Endodermal cell (in vitro differentiated cells): ENCODE measurements at regions not wholly inside any gene's neighbourhood (a gene's known extent, or its start where the extent isn't known, plus 50 kb on each side); places are given as distances from the start of the nearest gene placed in this dataset.

Experiments used
- DNase-seq: peaks from one replicate; pipeline ENCODE4 v3.0.0-alpha.2; 2017
- H3K27ac ChIP-seq: 2 replicates; pipeline ENCODE4 v1.5.1; 2013; ENCODE audit warnings: mild to moderate bottlenecking, low read depth, low read length, moderate library complexity
- H3K27me3 ChIP-seq: 2 replicates; pipeline ENCODE4 v1.6.1; 2013; ENCODE audit warnings: mild to moderate bottlenecking, low read length, moderate library complexity; ENCODE audit not compliant: insufficient read depth, control insufficient read depth, poor library complexity, severe bottlenecking
- H3K36me3 ChIP-seq: 2 replicates; pipeline ENCODE4 v1.7.0; 2013; ENCODE audit warnings: mild to moderate bottlenecking, low read length, moderate library complexity; ENCODE audit not compliant: control insufficient read depth, insufficient read depth
- H3K4me1 ChIP-seq: one replicate; pipeline ENCODE4 v1.7.0; 2013; ENCODE audit warnings: low read length; ENCODE audit not compliant: control insufficient read depth, insufficient read depth
- H3K4me3 ChIP-seq: 2 replicates; pipeline ENCODE4 v1.5.1; 2013; ENCODE audit warnings: mild to moderate bottlenecking, low read length, moderate library complexity
- H3K9ac ChIP-seq: 2 replicates; pipeline ENCODE4 v1.6.1; 2013; ENCODE audit warnings: mild to moderate bottlenecking, low read length, moderate library complexity; ENCODE audit not compliant: poor library complexity, severe bottlenecking; ENCODE audit errors: extremely low read depth
- H3K9me3 ChIP-seq: 2 replicates; pipeline ENCODE4 v1.6.1; 2013; ENCODE audit warnings: mild to moderate bottlenecking, low read length, moderate library complexity; ENCODE audit not compliant: control insufficient read depth
- H3K27ac Mint-ChIP-seq: 2 replicates; pipeline ENCODE4 v1.8.0; 2020; ENCODE audit warnings: mixed read lengths
- H3K27me3 Mint-ChIP-seq: 2 replicates; pipeline ENCODE4 v1.8.0; 2021; ENCODE audit warnings: mild to moderate bottlenecking, mixed read lengths; ENCODE audit not compliant: insufficient read depth
- H3K36me3 Mint-ChIP-seq: 2 replicates; pipeline ENCODE4 v1.8.0; 2020; ENCODE audit warnings: low read depth, mixed read lengths
- H3K4me1 Mint-ChIP-seq: 2 replicates; pipeline ENCODE4 v1.8.0; 2020; ENCODE audit warnings: mixed read lengths
- H3K4me3 Mint-ChIP-seq: 2 replicates; pipeline ENCODE4 v1.8.0; 2020; ENCODE audit warnings: mild to moderate bottlenecking, moderate library complexity, mixed read lengths
- H3K9me3 Mint-ChIP-seq: 2 replicates; pipeline ENCODE4 v1.8.0; 2020; ENCODE audit warnings: mild to moderate bottlenecking, mixed read lengths
- WGBS, 2 experiments: methylation state at CpG; one replicate each; pipeline versions ENCODE4 v1.1.5 to v1.1.7; 2013; ENCODE audit warnings: missing lambda C conversion rate in 2 of 2, mixed read lengths in 1 of 2; ENCODE audit not compliant: insufficient coverage in 1 of 2, insufficient read length in 1 of 2; 5-methylcytosine and 5-hydroxymethylcytosine counted together
- TF ChIP-seq, protein P1 (sequence below): fragments of 200-600 bp; sonication (generic); conservative IDR thresholded peaks from 2 replicates; pipeline ENCODE4 v1.5.0; 2021; ENCODE audit warnings: antibody characterized with exemption, mild to moderate bottlenecking

DNA sequence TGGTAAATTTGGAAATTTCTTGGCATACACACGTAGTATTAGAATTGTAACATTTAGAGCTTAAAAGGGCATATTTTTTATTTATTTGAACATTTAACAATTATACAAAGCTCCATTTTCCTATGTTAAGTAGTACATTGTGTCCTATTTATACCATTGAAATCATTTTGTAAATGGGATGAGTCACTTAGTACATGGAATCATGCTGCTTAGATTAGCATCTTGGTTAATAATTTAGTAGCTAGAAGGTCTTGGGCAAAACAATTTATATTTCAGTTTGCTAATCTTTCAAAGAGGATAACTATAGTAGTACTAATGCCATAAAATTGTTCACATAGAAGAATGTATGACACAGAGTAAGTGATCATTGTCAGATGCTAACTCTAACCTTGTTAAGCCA, 450.1 kb upstream of the LUZP2 start:
- Histone ChIP-seq H3K9me3 (peaks cover 35% of the 10 kb centered on the region), H3K36me3 (no peaks in the 10 kb centered on the region), H3K4me1 (no peaks in the 10 kb centered on the region), H3K27me3 (no peaks in the 10 kb centered on the region), H3K27ac (no peak overlapping the region), H3K4me3 (no peak overlapping the region), H3K9ac (no peak overlapping the region)
- H3K27ac Mint-ChIP-seq = no peak overlapping the region
- no peaks in the 10 kb centered on the region for H3K27me3 Mint-ChIP-seq
- WGBS, 2 experiments = no CpG with 5 or more reads among the region's 1 CpG
- no peak for DNase-seq
- H3K4me1 Mint-ChIP-seq = no peaks in the 10 kb centered on the region
- peaks cover 8% of the 10 kb centered on the region for H3K36me3 Mint-ChIP-seq
- TF ChIP-seq, protein P1, sequence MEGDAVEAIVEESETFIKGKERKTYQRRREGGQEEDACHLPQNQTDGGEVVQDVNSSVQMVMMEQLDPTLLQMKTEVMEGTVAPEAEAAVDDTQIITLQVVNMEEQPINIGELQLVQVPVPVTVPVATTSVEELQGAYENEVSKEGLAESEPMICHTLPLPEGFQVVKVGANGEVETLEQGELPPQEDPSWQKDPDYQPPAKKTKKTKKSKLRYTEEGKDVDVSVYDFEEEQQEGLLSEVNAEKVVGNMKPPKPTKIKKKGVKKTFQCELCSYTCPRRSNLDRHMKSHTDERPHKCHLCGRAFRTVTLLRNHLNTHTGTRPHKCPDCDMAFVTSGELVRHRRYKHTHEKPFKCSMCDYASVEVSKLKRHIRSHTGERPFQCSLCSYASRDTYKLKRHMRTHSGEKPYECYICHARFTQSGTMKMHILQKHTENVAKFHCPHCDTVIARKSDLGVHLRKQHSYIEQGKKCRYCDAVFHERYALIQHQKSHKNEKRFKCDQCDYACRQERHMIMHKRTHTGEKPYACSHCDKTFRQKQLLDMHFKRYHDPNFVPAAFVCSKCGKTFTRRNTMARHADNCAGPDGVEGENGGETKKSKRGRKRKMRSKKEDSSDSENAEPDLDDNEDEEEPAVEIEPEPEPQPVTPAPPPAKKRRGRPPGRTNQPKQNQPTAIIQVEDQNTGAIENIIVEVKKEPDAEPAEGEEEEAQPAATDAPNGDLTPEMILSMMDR = no peak
- peaks cover 20% of the 10 kb centered on the region for H3K9me3 Mint-ChIP-seq
- no peak overlapping the region for H3K4me3 Mint-ChIP-seq

GRCh38 chr11:24056051-24056450, 440.8 kb upstream of the LUZP2 start:
- Histone ChIP-seq H3K36me3 (no peaks in the 10 kb centered on the region), H3K4me3 (no peak overlapping the region), H3K9ac (no peak overlapping the region), H3K4me1 (no peaks in the 10 kb centered on the region), H3K27me3 (no peaks in the 10 kb centered on the region), H3K27ac (no peak overlapping the region), H3K9me3 (peaks cover 3% of the 10 kb centered on the region)
- Mint-ChIP-seq H3K27me3 (no peaks in the 10 kb centered on the region), H3K9me3 (no peaks in the 10 kb centered on the region), H3K27ac (no peak overlapping the region), H3K4me3 (no peak overlapping the region), H3K4me1 (no peaks in the 10 kb centered on the region), H3K36me3 (no peaks in the 10 kb centered on the region)
- TF ChIP-seq, protein P1 = no peak
- DNase-seq = no peak

DNA sequence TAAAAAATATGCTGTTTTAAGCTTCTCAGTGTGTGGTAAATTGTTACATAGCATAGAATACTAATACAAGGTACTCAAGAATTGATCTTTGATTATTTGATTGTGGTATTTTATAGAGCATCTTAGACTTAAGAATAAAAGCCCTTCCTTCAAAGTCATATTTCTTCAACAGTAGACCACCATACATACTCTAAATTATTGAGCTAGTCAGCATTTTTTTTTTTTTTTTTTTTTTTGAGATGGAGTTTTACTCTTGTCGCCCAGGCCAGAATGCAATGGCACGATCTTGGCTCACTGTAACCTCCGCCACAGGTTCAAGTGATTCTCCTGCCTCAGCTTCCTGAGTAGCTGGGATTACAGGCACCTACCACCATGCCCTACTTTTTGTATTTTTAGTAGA, 436.7 kb upstream of the LUZP2 start:
- no peaks in the 10 kb centered on the region for H3K27me3 Mint-ChIP-seq
- no peaks in the 10 kb centered on the region for H3K4me1 Mint-ChIP-seq
- TF ChIP-seq, protein P1 = no peak
- Histone ChIP-seq H3K27me3 (no peaks in the 10 kb centered on the region), H3K9me3 (no peaks in the 10 kb centered on the region), H3K9ac (no peak overlapping the region), H3K4me3 (no peak overlapping the region), H3K27ac (no peak overlapping the region), H3K36me3 (no peaks in the 10 kb centered on the region), H3K4me1 (no peaks in the 10 kb centered on the region)
- no peaks in the 10 kb centered on the region for H3K9me3 Mint-ChIP-seq
- H3K4me3 Mint-ChIP-seq = no peak overlapping the region
- DNase-seq = no peak
- H3K27ac Mint-ChIP-seq = no peak overlapping the region
- 98% methylated on average over 3 of the region's 3 CpGs; no CpG with 5 or more reads in 1 of the 2 experiments for WGBS, 2 experiments
- H3K36me3 Mint-ChIP-seq = no peaks in the 10 kb centered on the region
